GM12801 (cell line): ENCODE measurements at regions not wholly inside any gene's neighbourhood (a gene's known extent, or its start where the extent isn't known, plus 50 kb on each side); places are given as distances from the start of the nearest gene placed in this dataset.

ENCODE experiments used
- CTCF ChIP-seq: IDR thresholded peaks from one replicate; pipeline ENCODE4 v1.5.1; 2011; ENCODE audit warnings: control low read depth; ENCODE audit not compliant: insufficient read length; ENCODE audit errors: extremely low read depth

GRCh38 chr13:73970421-73971055 lies 163.7 kb downstream of the KLF12 start:
- TF ChIP-seq CTCF, result no peak

- no peak for TF ChIP-seq CTCF
Measured at GRCh38 chr13:73967397-73968165, 166.6 kb downstream of the KLF12 start.

- no peak for TF ChIP-seq CTCF
Measured at GRCh38 chr13:73966331-73966730, 167.9 kb downstream of the KLF12 start.

GRCh38 chr13:73962284-73962683 lies 171.9 kb downstream of the KLF12 start:
- no peak for TF ChIP-seq CTCF

- no peak for TF ChIP-seq CTCF
Measured at GRCh38 chr13:73961181-73961580, 173.0 kb downstream of the KLF12 start.

GRCh38 chr13:73960474-73960873 lies 173.7 kb downstream of the KLF12 start:
- TF ChIP-seq CTCF, result no peak

- no peak for TF ChIP-seq CTCF
Measured at GRCh38 chr13:73958657-73959397, 175.4 kb downstream of the KLF12 start.
